ENCODE measurements at regions not wholly inside any gene's neighbourhood (a gene's known extent, or its start where the extent isn't known, plus 50 kb on each side); places are given as distances from the start of the nearest gene placed in this dataset.

GRCh38 chr16:6406028-6406427 lies 926.6 kb upstream of the RBFOX1 start:
- no peak for TF ChIP-seq CTCF (conservative IDR thresholded peaks at IDR 0.05; ENCODE audit: low read length)
- no peak for TF ChIP-seq EZH2phosphoT487 (IDR thresholded peaks at IDR 0.05; ENCODE audit: borderline replicate concordance, low read depth, low read length)
